MCF 10A (cell line): ENCODE measurements at regions not wholly inside any gene's neighbourhood (a gene's known extent, or its start where the extent isn't known, plus 50 kb on each side); places are given as distances from the start of the nearest gene placed in this dataset.
A peak's percentile ranks its signal among the peaks of the same experiment; 100 is the strongest.
"Not testable (repeated sequence)": the region's sequence is repeated elsewhere in the genome, so short reads cannot be mapped to it uniquely, and the experiment has no call there.

Experiments used
- BruUV-seq: library from RNA; stranded (reverse); fragments of 400-500 nt; replicated peaks from 2 replicates; lab custom pipeline; 2021; lab: Mats Ljungman, UMichigan
- CTCF ChIA-PET: fragments of 300-600 bp; sonication (Branson Sonifier 250); formaldehyde crosslinking; extraction: SDS; loops from one replicate; lab custom pipeline; 2021; ENCODE audit warnings: antibody characterized with exemption, inconsistent platforms; lab: Yijun Ruan, JAX
- POLR2A ChIA-PET: fragments of 300-600, 350-650 bp; sonication (Branson Sonifier 250); formaldehyde crosslinking; extraction: SDS; loops from one replicate; lab custom pipeline; 2020; ENCODE audit warnings: antibody characterized with exemption, inconsistent platforms; lab: Yijun Ruan, JAX
- DNase-seq: peaks from one replicate; pipeline ENCODE4 v3.0.0-alpha.2; 2018; ENCODE audit not compliant: unreplicated experiment
- H3K27ac Mint-ChIP-seq: one replicate; pipeline ENCODE4 v1.8.0; 2022; ENCODE audit warnings: mild to moderate bottlenecking, low read depth, mixed read lengths; ENCODE audit not compliant: unreplicated experiment
- H3K27me3 Mint-ChIP-seq: one replicate; pipeline ENCODE4 v1.8.0; 2022; ENCODE audit warnings: mixed read lengths; ENCODE audit not compliant: insufficient read depth, unreplicated experiment
- H3K36me3 Mint-ChIP-seq: one replicate; pipeline ENCODE4 v1.8.0; 2022; ENCODE audit warnings: mild to moderate bottlenecking, moderate library complexity, mixed read lengths; ENCODE audit not compliant: insufficient read depth, unreplicated experiment
- H3K4me1 Mint-ChIP-seq: one replicate; pipeline ENCODE4 v1.8.0; 2022; ENCODE audit warnings: mixed read lengths; ENCODE audit not compliant: insufficient read depth, unreplicated experiment
- H3K4me3 Mint-ChIP-seq: one replicate; pipeline ENCODE4 v1.8.0; 2022; ENCODE audit warnings: mild to moderate bottlenecking, moderate library complexity, mixed read lengths; ENCODE audit not compliant: unreplicated experiment
- H3K9me3 Mint-ChIP-seq: one replicate; pipeline ENCODE4 v1.8.0; 2022; ENCODE audit warnings: mixed read lengths; ENCODE audit not compliant: unreplicated experiment
- CTCF ChIP-seq: fragments of 200-600 bp; IDR thresholded peaks from one replicate; pipeline ENCODE4 v1.8.0; 2022; ENCODE audit warnings: antibody characterized with exemption, mild to moderate bottlenecking; ENCODE audit not compliant: unreplicated experiment
- intact Hi-C: fragments of 100-400 bp; cut with micrococcal nuclease; formaldehyde crosslinking; loops from 2 replicates; pipeline ENCODE4 v1.14.1; 2022

DNA sequence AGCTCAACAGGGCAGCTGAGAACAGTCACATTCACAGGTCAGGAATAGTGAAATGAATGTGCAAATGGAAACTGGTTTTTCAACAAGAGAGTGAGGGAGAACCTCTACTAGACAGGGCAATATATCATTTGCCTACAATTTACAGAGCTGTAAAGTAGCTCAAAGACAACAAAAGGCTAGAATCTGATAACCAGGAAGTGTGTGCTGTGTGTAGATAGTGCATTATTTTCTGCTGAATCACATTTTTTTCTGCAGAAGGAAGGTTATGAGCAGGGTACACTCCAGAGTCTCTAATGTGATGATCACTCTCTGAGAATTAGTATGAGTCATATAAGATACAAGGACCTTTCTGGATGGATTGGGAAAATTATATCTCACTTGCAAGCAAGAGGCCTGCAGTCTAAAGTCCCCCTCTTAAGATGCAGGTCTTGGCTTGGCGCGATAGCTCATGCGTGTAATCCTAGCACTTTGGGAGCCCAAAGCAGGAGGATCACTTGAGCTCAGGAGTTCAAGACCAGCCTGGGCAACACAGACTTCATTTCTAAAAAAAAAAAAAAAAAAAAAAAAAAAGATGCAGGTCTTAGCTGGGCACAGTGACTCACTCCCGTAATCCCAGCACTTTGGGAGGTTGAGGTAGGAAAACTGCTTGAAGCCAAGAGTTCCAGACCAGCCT is 59.9 kb upstream of the COBL start:
- Mint-ChIP-seq H3K36me3 (peaks cover 6% of the 10 kb centered on the region), H3K27me3 (no peaks in the 10 kb centered on the region), H3K4me3 (no peak overlapping the region), H3K27ac (no peak overlapping the region), H3K9me3 (no peaks in the 10 kb centered on the region), H3K4me1 (no peaks in the 10 kb centered on the region)
- CTCF ChIA-PET, result interaction anchor here (0.8 to 15.1 kb wide), 4 partner anchors 9 to 215 kb away, joined by 3 to 400 read pairs (median 12); no protein-coding TSS in a partner anchor
- intact Hi-C loops, result no loop called here
- BruUV-seq, result no TSS peak
- TF ChIP-seq CTCF, result no peak
- POLR2A ChIA-PET, result no interaction called here
- DNase-seq, result peak; percentile 35

DNA sequence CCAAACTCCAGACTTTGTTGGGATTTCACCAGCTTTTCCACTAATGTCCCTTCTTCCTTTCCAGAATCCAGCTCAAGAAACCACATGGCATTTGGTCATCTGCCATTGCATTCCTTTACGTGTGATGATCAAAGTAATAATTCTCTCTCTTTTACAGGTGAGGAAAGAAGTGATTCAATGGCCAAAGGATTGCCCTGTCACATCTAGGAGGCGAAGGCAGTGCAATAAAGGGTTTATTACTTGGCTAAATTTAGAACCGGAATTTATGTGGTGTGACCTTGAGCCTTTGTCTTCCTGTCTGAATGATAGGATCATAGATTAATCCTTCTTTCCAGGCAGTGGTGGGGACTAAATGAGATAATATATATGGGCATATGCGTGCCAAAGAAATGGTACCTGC is 58.3 kb upstream of the COBL start:
- TF ChIP-seq CTCF, result no peak
- Mint-ChIP-seq H3K36me3 (peaks cover 6% of the 10 kb centered on the region), H3K4me3 (no peak overlapping the region), H3K4me1 (peaks cover 3% of the 10 kb centered on the region), H3K27ac (no peak overlapping the region), H3K27me3 (no peaks in the 10 kb centered on the region), H3K9me3 (no peaks in the 10 kb centered on the region)
- BruUV-seq, result no TSS peak
- ChIA-PET CTCF (interaction anchor here (0.6 to 15.1 kb wide), 5 partner anchors 15 to 1048 kb away, joined by 3 to 400 read pairs (median 4); no protein-coding TSS in a partner anchor), POLR2A (interaction anchor here (0.6 kb wide), 1 partner anchor 128 kb away, joined by 3 read pairs; no protein-coding TSS in a partner anchor)
- DNase-seq, result no peak
- intact Hi-C loops, result no loop called here

GRCh38 chr7:51373607-51374006 is 57.0 kb upstream of the COBL start:
- H3K4me3 Mint-ChIP-seq, BruUV-seq, POLR2A ChIA-PET, DNase-seq, H3K9me3 Mint-ChIP-seq, intact Hi-C loops, H3K36me3 Mint-ChIP-seq, H3K4me1 Mint-ChIP-seq, H3K27ac Mint-ChIP-seq, H3K27me3 Mint-ChIP-seq: not testable (repeated sequence)
- CTCF ChIA-PET, result interaction anchor here (0.5 to 15.1 kb wide), 3 partner anchors 212 to 231 kb away, joined by 3 to 400 read pairs (median 4); no protein-coding TSS in a partner anchor

- POLR2A ChIA-PET, result interaction anchor here (1.0 to 1.4 kb wide), 2 partner anchors 145 to 207 kb away, joined by 4 read pairs; no protein-coding TSS in a partner anchor
- DNase-seq, result peak; percentile 46
- intact Hi-C loops, result loop anchor here (5.0 to 10.0 kb wide), 3 partner anchors 55 to 1277 kb away; partner anchors contain the start of gene ZPBP
- CTCF ChIA-PET, result interaction anchor here (0.6 to 15.1 kb wide), 24 partner anchors 10 to 1234 kb away, joined by 3 to 400 read pairs (median 4); no protein-coding TSS in a partner anchor
- BruUV-seq, result no TSS peak
- Mint-ChIP-seq H3K9me3 (no peaks in the 10 kb centered on the region), H3K4me3 (no peak overlapping the region), H3K36me3 (peaks cover 6% of the 10 kb centered on the region), H3K4me1 (peaks cover 5% of the 10 kb centered on the region), H3K27me3 (no peaks in the 10 kb centered on the region), H3K27ac (peak overlapping the region; percentile 17)
- peak; percentile 38 for TF ChIP-seq CTCF
Observed at GRCh38 chr7:51369746-51370145, 53.1 kb upstream of the COBL start.

DNA sequence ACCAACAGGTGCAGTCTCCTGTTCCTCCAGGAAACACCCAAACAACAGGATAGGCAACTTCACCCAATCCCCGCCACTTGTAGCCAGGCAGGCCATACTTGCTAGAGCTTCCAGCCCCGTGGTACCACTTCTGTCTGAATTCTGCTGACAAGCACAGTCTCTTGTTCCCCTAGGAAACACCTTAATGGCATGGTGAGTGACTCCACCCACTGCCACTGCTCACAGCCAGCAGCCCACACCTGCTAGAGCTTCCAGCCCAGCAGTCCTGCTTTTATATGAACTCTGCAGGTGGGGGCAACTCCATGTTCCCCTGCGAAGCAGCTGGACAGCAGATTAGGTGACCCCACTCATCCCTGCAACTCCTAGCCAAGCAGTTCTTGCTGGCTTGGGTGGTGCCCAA is 52.6 kb upstream of the COBL start:
- H3K27ac Mint-ChIP-seq, H3K36me3 Mint-ChIP-seq, H3K9me3 Mint-ChIP-seq, H3K4me1 Mint-ChIP-seq, H3K27me3 Mint-ChIP-seq, BruUV-seq, H3K4me3 Mint-ChIP-seq, DNase-seq: not testable (repeated sequence)
- CTCF ChIA-PET, result interaction anchor here (0.6 to 15.1 kb wide), 25 partner anchors 10 to 1234 kb away, joined by 3 to 400 read pairs (median 3); no protein-coding TSS in a partner anchor
- intact Hi-C loops, result loop anchor here (5.0 to 10.0 kb wide), 3 partner anchors 56 to 1277 kb away; partner anchors contain the start of gene ZPBP
- POLR2A ChIA-PET, result interaction anchor here (1.0 to 1.4 kb wide), 2 partner anchors 144 to 206 kb away, joined by 4 read pairs; no protein-coding TSS in a partner anchor
